ENCODE measurements at regions not wholly inside any gene's neighbourhood (a gene's known extent, or its start where the extent isn't known, plus 50 kb on each side); places are given as distances from the start of the nearest gene placed in this dataset.

- no peak for DNase-seq (ENCODE audit: low spot score)
- TF ChIP-seq CTCF (IDR thresholded peaks at IDR 0.05; ENCODE audit: extremely low read depth, missing control alignments): no peak
These were observed 85.6 kb upstream of the DIO3 start for GRCh38 chr14:101475456-101476257.

GRCh38 chr14:101476258-101476915 is 84.9 kb upstream of the DIO3 start:
- no peak for TF ChIP-seq CTCF (IDR thresholded peaks at IDR 0.05; ENCODE audit: extremely low read depth, missing control alignments)

GRCh38 chr14:101476916-101477553 is 84.3 kb upstream of the DIO3 start:
- DNase-seq (ENCODE audit: low spot score): no peak
- TF ChIP-seq CTCF (IDR thresholded peaks at IDR 0.05; ENCODE audit: extremely low read depth, missing control alignments): no peak

More at GRCh38 chr14:101476258-101476915, 84.9 kb upstream of the DIO3 start:
- DNase-seq (ENCODE audit: low spot score): no peak

- TF ChIP-seq CTCF (IDR thresholded peaks at IDR 0.05; ENCODE audit: extremely low read depth, missing control alignments): no peak
- DNase-seq (ENCODE audit: low spot score): no peak
These were observed 83.6 kb upstream of the DIO3 start for GRCh38 chr14:101477648-101478047.

GRCh38 chr14:101478096-101478495 is 83.2 kb upstream of the DIO3 start:
- TF ChIP-seq CTCF (IDR thresholded peaks at IDR 0.05; ENCODE audit: extremely low read depth, missing control alignments): no peak
- no peak for DNase-seq (ENCODE audit: low spot score)

- DNase-seq (ENCODE audit: low spot score): no peak
- TF ChIP-seq CTCF (IDR thresholded peaks at IDR 0.05; ENCODE audit: extremely low read depth, missing control alignments): no peak
These were observed 82.4 kb upstream of the DIO3 start for GRCh38 chr14:101478796-101479410.

All from GM20000 (cell line).